Kidney epithelial cell (primary cell): ENCODE measurements at regions not wholly inside any gene's neighbourhood (a gene's known extent, or its start where the extent isn't known, plus 50 kb on each side); places are given as distances from the start of the nearest gene placed in this dataset.

Experiments
- DNase-seq: peaks from one replicate; pipeline ENCODE4 v3.0.0-alpha.2; 2010; ENCODE audit warnings: low read depth
- H3K27me3 ChIP-seq: 2 replicates; pipeline ENCODE4 v1.6.0; 2011; ENCODE audit warnings: low read length; ENCODE audit not compliant: control insufficient read depth, insufficient read depth
- H3K36me3 ChIP-seq: 2 replicates; pipeline ENCODE4 v1.5.1; 2011; ENCODE audit warnings: low read length; ENCODE audit not compliant: control insufficient read depth, insufficient read depth
- H3K4me3 ChIP-seq: 2 replicates; pipeline ENCODE4 v1.5.1; 2011; ENCODE audit warnings: low read depth, mild to moderate bottlenecking, control low read depth, low read length
- TF ChIP-seq, protein P1 (sequence below): IDR thresholded peaks from 2 replicates; pipeline ENCODE4 v1.5.1; 2011; ENCODE audit warnings: mild to moderate bottlenecking, moderate library complexity, low read length, control low read depth, inconsistent platforms; ENCODE audit not compliant: insufficient read depth, poor library complexity, severe bottlenecking

DNA sequence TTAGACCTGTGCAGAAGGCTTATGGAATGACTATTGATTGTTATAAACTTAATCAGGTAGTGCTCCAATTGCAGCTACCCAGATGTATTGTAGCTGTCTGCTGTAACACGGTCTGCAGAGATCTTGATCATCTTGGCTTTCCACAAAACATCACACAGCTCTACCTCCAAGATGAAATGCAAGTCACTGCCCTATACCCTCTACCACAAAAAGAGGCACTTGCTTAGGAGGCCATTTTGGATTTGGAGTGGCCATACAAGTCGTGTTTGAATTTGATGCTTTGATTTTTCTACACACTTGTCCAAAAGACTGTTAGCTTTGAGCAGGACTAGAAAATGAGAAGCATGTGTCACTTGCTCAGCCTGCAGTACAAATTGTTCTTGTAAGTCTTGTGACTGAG is 377.2 kb downstream of the TNS3 start:
- no peaks in the 10 kb centered on the region for H3K36me3 ChIP-seq
- H3K27me3 ChIP-seq: no peaks in the 10 kb centered on the region
- H3K4me3 ChIP-seq: no peak overlapping the region
- DNase-seq: no peak
- TF ChIP-seq, protein P1, sequence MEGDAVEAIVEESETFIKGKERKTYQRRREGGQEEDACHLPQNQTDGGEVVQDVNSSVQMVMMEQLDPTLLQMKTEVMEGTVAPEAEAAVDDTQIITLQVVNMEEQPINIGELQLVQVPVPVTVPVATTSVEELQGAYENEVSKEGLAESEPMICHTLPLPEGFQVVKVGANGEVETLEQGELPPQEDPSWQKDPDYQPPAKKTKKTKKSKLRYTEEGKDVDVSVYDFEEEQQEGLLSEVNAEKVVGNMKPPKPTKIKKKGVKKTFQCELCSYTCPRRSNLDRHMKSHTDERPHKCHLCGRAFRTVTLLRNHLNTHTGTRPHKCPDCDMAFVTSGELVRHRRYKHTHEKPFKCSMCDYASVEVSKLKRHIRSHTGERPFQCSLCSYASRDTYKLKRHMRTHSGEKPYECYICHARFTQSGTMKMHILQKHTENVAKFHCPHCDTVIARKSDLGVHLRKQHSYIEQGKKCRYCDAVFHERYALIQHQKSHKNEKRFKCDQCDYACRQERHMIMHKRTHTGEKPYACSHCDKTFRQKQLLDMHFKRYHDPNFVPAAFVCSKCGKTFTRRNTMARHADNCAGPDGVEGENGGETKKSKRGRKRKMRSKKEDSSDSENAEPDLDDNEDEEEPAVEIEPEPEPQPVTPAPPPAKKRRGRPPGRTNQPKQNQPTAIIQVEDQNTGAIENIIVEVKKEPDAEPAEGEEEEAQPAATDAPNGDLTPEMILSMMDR: no peak

DNA sequence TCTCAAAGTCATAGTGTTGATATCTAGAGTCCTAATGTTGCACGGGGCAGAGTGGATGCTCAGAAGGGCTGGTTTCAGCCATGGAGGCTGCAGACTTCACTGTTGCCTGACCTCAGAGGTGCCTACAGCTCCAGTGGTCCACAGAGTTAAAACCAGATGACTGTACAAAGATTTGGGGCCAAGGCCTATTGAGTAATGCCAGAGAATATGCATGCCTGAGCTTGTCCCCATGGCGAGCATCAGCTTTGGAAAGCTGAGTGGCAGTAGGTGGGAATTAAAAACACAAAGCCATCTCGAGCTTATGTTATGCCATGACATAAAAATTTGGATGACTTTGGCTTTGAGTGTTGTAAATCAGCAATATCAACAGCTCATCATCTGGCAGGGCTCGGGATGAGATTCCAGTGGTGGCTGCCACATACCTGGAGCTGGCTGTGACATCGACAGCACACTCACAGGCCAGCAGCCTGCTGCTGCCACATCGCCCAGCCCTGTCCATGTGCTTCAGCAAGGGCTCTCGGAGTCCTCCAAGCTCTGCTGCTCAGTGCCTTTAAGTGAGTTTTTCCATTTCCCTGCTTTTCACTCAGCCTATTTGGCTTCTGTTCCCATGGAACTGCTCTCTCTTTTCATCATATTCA is 379.6 kb downstream of the TNS3 start:
- DNase-seq: no peak
- TF ChIP-seq, protein P1: no peak
- Histone ChIP-seq H3K27me3 (no peaks in the 10 kb centered on the region), H3K4me3 (no peak overlapping the region), H3K36me3 (no peaks in the 10 kb centered on the region)

DNA sequence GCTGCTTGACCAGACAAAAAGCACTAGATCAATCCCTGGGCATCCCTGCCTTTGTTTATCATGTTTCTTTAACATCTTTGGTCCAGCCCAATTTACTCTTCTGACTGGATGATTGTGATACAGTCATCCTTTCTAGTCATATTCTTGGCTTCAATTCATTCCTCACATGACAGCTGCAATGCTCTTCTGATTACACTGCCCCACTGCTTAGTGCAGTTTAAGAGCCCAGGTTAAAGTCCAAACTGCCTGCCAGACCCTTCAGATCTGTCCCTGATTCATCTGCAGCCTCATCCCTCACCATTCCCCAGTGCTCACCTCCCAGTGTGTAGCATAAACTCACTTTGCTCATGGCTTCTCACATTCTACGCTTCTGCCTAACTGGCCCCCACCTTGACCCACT is 383.8 kb downstream of the TNS3 start:
- Histone ChIP-seq H3K36me3 (no peaks in the 10 kb centered on the region), H3K27me3 (no peaks in the 10 kb centered on the region), H3K4me3 (no peak overlapping the region)
- TF ChIP-seq, protein P1: no peak
- DNase-seq: no peak

DNA sequence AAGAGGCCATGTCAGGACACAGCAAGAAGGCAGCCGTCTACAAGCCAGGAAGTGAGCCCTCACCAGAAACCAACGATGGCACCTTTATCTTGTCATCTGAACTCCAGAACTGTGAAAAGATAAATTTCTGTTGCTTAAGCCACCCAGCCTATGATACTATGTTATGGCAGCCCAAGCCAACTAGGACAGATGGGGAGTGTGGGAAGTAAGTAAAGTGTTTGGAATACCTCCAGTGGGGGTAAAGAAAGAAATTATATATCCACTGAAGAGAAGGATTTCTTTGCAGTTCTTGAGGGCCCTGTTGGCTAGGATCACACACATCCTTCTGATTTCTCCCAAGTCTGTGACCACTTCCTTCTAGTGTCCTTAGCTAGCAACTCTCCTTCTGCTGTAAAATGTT is 384.4 kb downstream of the TNS3 start:
- no peak overlapping the region for H3K4me3 ChIP-seq
- H3K27me3 ChIP-seq: no peaks in the 10 kb centered on the region
- H3K36me3 ChIP-seq: no peaks in the 10 kb centered on the region
- TF ChIP-seq, protein P1: no peak
- no peak for DNase-seq

DNA sequence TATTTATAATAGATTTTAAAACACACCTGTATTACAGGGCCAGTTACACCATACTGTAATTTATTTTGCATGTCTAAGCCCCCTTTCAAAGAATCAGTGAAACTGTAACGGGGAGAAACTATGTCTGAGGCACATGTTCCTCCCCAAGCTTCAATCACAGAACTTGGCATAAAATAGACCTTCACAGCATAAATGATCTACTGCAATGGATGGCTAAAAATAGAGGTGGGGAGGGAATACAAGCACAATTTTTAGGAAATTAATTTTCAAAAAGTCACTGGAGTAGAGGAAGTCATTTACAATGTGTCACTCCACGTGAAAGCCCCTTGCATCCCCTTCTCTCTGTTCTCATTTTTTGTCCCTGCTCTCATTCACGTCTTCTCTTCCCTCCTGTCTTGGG is 385.2 kb downstream of the TNS3 start:
- no peak for DNase-seq
- Histone ChIP-seq H3K36me3 (no peaks in the 10 kb centered on the region), H3K4me3 (no peak overlapping the region), H3K27me3 (no peaks in the 10 kb centered on the region)
- TF ChIP-seq, protein P1: no peak

DNA sequence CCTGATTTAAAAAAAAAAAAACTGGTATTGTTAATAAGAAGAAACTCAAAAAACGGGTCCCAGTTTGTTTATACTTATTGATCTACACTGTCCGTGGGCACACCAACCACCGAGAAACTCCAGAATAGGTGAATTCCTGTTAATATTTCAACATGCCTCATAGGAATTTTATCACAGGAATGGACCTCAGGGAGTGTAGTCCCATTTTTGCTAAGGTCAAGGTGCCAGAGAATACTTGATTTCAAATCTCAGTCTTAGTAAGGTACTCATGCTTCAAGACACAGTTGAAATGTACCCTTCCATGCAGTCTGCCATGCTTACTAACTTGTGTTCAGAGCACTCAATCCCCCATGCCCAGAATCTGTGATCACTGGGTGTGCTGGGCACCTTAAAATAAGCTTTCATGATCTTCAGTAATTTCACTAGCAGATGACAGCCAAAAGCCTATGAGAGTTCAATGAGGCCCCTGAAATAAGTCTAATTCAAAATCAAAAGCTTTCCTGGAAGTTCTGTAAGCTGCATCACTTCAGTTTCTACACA is 385.7 kb downstream of the TNS3 start:
- Histone ChIP-seq H3K27me3 (no peaks in the 10 kb centered on the region), H3K4me3 (no peak overlapping the region), H3K36me3 (no peaks in the 10 kb centered on the region)
- TF ChIP-seq, protein P1: no peak
- DNase-seq: no peak
